A549 (cell line): ENCODE measurements at regions not wholly inside any gene's neighbourhood (a gene's known extent, or its start where the extent isn't known, plus 50 kb on each side); places are given as distances from the start of the nearest gene placed in this dataset.

Experiments used
- BHLHE40 ChIP-seq: IDR thresholded peaks from 2 replicates; pipeline ENCODE4 v1.6.1; 2012; ENCODE audit warnings: low read depth, low read length, inconsistent platforms
- EP300 ChIP-seq, 2 experiments: fragments of >200 bp; sonication (Bioruptor Twin); formaldehyde crosslinking; IDR thresholded peaks; 2 replicates in 1 of 2; 3 replicates in 1 of 2; pipeline ENCODE4 v1.6.1; 2016 to 2017
- FOSL2 ChIP-seq, 2 experiments: fragments of 450-650 bp in 1 of 2; fragments of >200 bp in 1 of 2; sonication (Bioruptor Twin) in 1 of 2; formaldehyde crosslinking; IDR thresholded peaks; 2 replicates each; pipeline versions ENCODE4 v1.5.0 to v1.6.1; 2016 to 2020; ENCODE audit warnings: mild to moderate bottlenecking in 1 of 2, moderate library complexity in 1 of 2
- HOXA7 ChIP-seq: fragments of 250-450 bp; sonication (Bioruptor Pico); IDR thresholded peaks from 2 replicates; pipeline ENCODE4 v1.5.0; 2020; ENCODE audit warnings: mild to moderate bottlenecking, moderate library complexity
- JUN ChIP-seq, 2 experiments: fragments of >200 bp; sonication (Bioruptor Twin); formaldehyde crosslinking; IDR thresholded peaks; 2 replicates in 1 of 2; 3 replicates in 1 of 2; pipeline ENCODE4 v1.6.1; 2016 to 2017
- JUNB ChIP-seq: fragments of >200 bp; sonication (Bioruptor Twin); formaldehyde crosslinking; IDR thresholded peaks from 2 replicates; pipeline ENCODE4 v1.6.1; 2016
- POLR2A ChIP-seq: IDR thresholded peaks from 2 replicates; pipeline ENCODE4 v1.6.1; 2012; ENCODE audit warnings: mild to moderate bottlenecking, low read length
- RAD21 ChIP-seq, 2 experiments: fragments of >200 bp in 1 of 2; sonication (Bioruptor Twin) in 1 of 2; formaldehyde crosslinking in 1 of 2; IDR thresholded peaks in 1 of 2; conservative IDR thresholded peaks in 1 of 2; 2 replicates in 1 of 2; 3 replicates in 1 of 2; pipeline ENCODE4 v1.6.1; 2012 to 2018; ENCODE audit warnings: inconsistent platforms in 1 of 2
- RFX5 ChIP-seq: fragments of 450-650 bp; IDR thresholded peaks from 2 replicates; pipeline ENCODE4 v1.7.1; 2014; ENCODE audit warnings: antibody characterized with exemption, mild to moderate bottlenecking, moderate library complexity
- SMC3 ChIP-seq: fragments of >200 bp; sonication (Bioruptor Twin); formaldehyde crosslinking; IDR thresholded peaks from 3 replicates; pipeline ENCODE4 v1.6.1; 2018; ENCODE audit warnings: inconsistent platforms
- ZFP36 ChIP-seq: fragments of 450-650 bp; IDR thresholded peaks from 2 replicates; pipeline ENCODE4 v1.6.1; 2014; ENCODE audit warnings: borderline replicate concordance; ENCODE audit not compliant: partially characterized antibody
- TF ChIP-seq, protein P1 (sequence below): fragments of >200 bp; sonication (Bioruptor Twin); formaldehyde crosslinking; IDR thresholded peaks from 3 replicates; pipeline ENCODE4 v1.5.1; 2016
- TF ChIP-seq, protein P2 (sequence below): IDR thresholded peaks from 2 replicates; pipeline ENCODE4 v1.6.1; 2012
- TF ChIP-seq, protein P3 (sequence below): fragments of 450-650 bp; IDR thresholded peaks from 2 replicates; pipeline ENCODE4 v1.6.1; 2014; ENCODE audit warnings: antibody characterized with exemption

DNA sequence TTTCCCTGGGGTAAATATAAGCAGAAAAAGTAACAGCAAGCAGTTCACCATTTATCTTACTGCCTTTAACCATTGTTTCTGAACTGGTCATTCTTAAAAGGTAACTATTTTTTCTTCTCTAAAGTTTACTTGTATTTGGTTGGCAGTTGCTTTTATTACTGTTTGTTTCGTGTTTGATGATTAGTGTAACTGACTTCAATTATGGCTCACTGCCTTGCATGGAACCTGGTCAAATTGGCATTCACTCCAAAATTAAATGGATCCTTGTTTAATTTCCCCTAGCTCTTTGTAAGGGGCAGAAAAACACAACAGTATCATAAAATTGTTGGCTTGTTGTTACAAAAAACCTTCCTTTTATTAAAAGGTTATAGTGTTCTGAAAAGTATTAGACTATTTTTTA is 1723.9 kb upstream of the CDH6 start:
- TF ChIP-seq POLR2A: no peak
- TF ChIP-seq, protein P1, sequence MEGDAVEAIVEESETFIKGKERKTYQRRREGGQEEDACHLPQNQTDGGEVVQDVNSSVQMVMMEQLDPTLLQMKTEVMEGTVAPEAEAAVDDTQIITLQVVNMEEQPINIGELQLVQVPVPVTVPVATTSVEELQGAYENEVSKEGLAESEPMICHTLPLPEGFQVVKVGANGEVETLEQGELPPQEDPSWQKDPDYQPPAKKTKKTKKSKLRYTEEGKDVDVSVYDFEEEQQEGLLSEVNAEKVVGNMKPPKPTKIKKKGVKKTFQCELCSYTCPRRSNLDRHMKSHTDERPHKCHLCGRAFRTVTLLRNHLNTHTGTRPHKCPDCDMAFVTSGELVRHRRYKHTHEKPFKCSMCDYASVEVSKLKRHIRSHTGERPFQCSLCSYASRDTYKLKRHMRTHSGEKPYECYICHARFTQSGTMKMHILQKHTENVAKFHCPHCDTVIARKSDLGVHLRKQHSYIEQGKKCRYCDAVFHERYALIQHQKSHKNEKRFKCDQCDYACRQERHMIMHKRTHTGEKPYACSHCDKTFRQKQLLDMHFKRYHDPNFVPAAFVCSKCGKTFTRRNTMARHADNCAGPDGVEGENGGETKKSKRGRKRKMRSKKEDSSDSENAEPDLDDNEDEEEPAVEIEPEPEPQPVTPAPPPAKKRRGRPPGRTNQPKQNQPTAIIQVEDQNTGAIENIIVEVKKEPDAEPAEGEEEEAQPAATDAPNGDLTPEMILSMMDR: no peak
- TF ChIP-seq FOSL2 (IDR thresholded peaks at IDR 0.05): no peak
- TF ChIP-seq FOSL2 (CRISPR knock-in tag; IDR thresholded peaks at IDR 0.05): no peak
- TF ChIP-seq SMC3: no peak
- no peak for TF ChIP-seq JUN (IDR thresholded peaks at IDR 0.05)
- TF ChIP-seq, protein P2, sequence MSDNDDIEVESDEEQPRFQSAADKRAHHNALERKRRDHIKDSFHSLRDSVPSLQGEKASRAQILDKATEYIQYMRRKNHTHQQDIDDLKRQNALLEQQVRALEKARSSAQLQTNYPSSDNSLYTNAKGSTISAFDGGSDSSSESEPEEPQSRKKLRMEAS: no peak
- no peak for TF ChIP-seq HOXA7
- TF ChIP-seq BHLHE40: no peak
- no peak for TF ChIP-seq RAD21 (conservative IDR thresholded peaks at IDR 0.05 in 1 of 2, IDR thresholded peaks at IDR 0.05 in 1 of 2)
- TF ChIP-seq RFX5: no peak
- TF ChIP-seq ZFP36: no peak
- TF ChIP-seq, protein P3, sequence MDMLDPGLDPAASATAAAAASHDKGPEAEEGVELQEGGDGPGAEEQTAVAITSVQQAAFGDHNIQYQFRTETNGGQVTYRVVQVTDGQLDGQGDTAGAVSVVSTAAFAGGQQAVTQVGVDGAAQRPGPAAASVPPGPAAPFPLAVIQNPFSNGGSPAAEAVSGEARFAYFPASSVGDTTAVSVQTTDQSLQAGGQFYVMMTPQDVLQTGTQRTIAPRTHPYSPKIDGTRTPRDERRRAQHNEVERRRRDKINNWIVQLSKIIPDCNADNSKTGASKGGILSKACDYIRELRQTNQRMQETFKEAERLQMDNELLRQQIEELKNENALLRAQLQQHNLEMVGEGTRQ: no peak
- TF ChIP-seq EP300 (IDR thresholded peaks at IDR 0.05): no peak
- no peak for TF ChIP-seq JUNB
